ENCODE measurements at regions not wholly inside any gene's neighbourhood (a gene's known extent, or its start where the extent isn't known, plus 50 kb on each side); places are given as distances from the start of the nearest gene placed in this dataset.
"Not testable (repeated sequence)": the region's sequence is repeated elsewhere in the genome, so short reads cannot be mapped to it uniquely, and the experiment has no call there.

GRCh38 chr4:83196921-83197320 lies 82.4 kb upstream of the PLAC8 start:
- Histone ChIP-seq H3K36me3 (ENCODE audit: control insufficient read depth, insufficient read depth, low read length) (no peaks in the 10 kb centered on the region), H3K9ac (ENCODE audit: insufficient read depth, low read length) (no peak overlapping the region), H3K4me1 (ENCODE audit: control insufficient read depth, extremely low read depth, insufficient read depth, low read length) (no peaks in the 10 kb centered on the region), H4K20me1 (ENCODE audit: control insufficient read depth, extremely low read depth, insufficient read depth, low read length) (no peaks in the 10 kb centered on the region), H3K9me3 (ENCODE audit: control insufficient read depth, insufficient read depth, low read depth, low read length) (no peaks in the 10 kb centered on the region), H3K79me2 (ENCODE audit: control insufficient read depth, insufficient read depth, low read length) (no peaks in the 10 kb centered on the region), H2AFZ (ENCODE audit: low read length) (no peak overlapping the region), H3K27ac (ENCODE audit: insufficient read depth, low read length) (no peak overlapping the region), H3K4me3 (replicated peaks in 1 of 4; ENCODE audit: control extremely low read depth in 1 of 4, insufficient read depth in 1 of 4, low read depth in 3 of 4, low read length in 4 of 4) (no peak overlapping the region), H3K27me3 (ENCODE audit: control insufficient read depth, insufficient read depth, low read length) (no peaks in the 10 kb centered on the region), H3K4me2 (ENCODE audit: extremely low read depth, insufficient read depth, low read length) (no peak overlapping the region)
- TF ChIP-seq CTCF (conservative IDR thresholded peaks at IDR 0.05 in 1 of 2, IDR thresholded peaks at IDR 0.05 in 1 of 2; ENCODE audit: low read depth in 1 of 2, low read length in 2 of 2) (no peak), EZH2 (IDR thresholded peaks at IDR 0.05; ENCODE audit: low read length, missing control alignments) (no peak)
- DNase-seq (ENCODE audit: low read depth in 2 of 2): no peak

- no peaks in the 10 kb centered on the region for H3K79me2 ChIP-seq (ENCODE audit: control insufficient read depth, insufficient read depth, low read length)
- H3K27ac ChIP-seq (ENCODE audit: insufficient read depth, low read length): no peak overlapping the region
- no peaks in the 10 kb centered on the region for H3K4me1 ChIP-seq (ENCODE audit: control insufficient read depth, extremely low read depth, insufficient read depth, low read length)
- no peak overlapping the region for H2AFZ ChIP-seq (ENCODE audit: low read length)
- H3K4me3 ChIP-seq (replicated peaks in 1 of 4; ENCODE audit: control extremely low read depth in 1 of 4, insufficient read depth in 1 of 4, low read depth in 3 of 4, low read length in 4 of 4): no peak overlapping the region
- DNase-seq (ENCODE audit: low read depth in 2 of 2): no peak
- H3K27me3 ChIP-seq (ENCODE audit: control insufficient read depth, insufficient read depth, low read length): no peaks in the 10 kb centered on the region
- no peak overlapping the region for H3K4me2 ChIP-seq (ENCODE audit: extremely low read depth, insufficient read depth, low read length)
- no peaks in the 10 kb centered on the region for H3K9me3 ChIP-seq (ENCODE audit: control insufficient read depth, insufficient read depth, low read depth, low read length)
- no peaks in the 10 kb centered on the region for H3K36me3 ChIP-seq (ENCODE audit: control insufficient read depth, insufficient read depth, low read length)
- H4K20me1 ChIP-seq (ENCODE audit: control insufficient read depth, extremely low read depth, insufficient read depth, low read length): no peaks in the 10 kb centered on the region
- H3K9ac ChIP-seq (ENCODE audit: insufficient read depth, low read length): no peak overlapping the region
- no peak for TF ChIP-seq EZH2 (IDR thresholded peaks at IDR 0.05; ENCODE audit: low read length, missing control alignments)
- TF ChIP-seq CTCF (conservative IDR thresholded peaks at IDR 0.05 in 1 of 2, IDR thresholded peaks at IDR 0.05 in 1 of 2; ENCODE audit: low read depth in 1 of 2, low read length in 2 of 2): no peak
Observed at GRCh38 chr4:83195269-83195668, 80.7 kb upstream of the PLAC8 start.

GRCh38 chr4:83194588-83194987 lies 80.1 kb upstream of the PLAC8 start:
- H3K4me2 ChIP-seq (ENCODE audit: extremely low read depth, insufficient read depth, low read length); H4K20me1 ChIP-seq (ENCODE audit: control insufficient read depth, extremely low read depth, insufficient read depth, low read length); H3K79me2 ChIP-seq (ENCODE audit: control insufficient read depth, insufficient read depth, low read length); H3K9me3 ChIP-seq (ENCODE audit: control insufficient read depth, insufficient read depth, low read depth, low read length); H3K27ac ChIP-seq (ENCODE audit: insufficient read depth, low read length); H3K27me3 ChIP-seq (ENCODE audit: control insufficient read depth, insufficient read depth, low read length); H3K36me3 ChIP-seq (ENCODE audit: control insufficient read depth, insufficient read depth, low read length); H2AFZ ChIP-seq (ENCODE audit: low read length); H3K4me3 ChIP-seq (replicated peaks in 1 of 4; ENCODE audit: control extremely low read depth in 1 of 4, insufficient read depth in 1 of 4, low read depth in 3 of 4, low read length in 4 of 4); H3K4me1 ChIP-seq (ENCODE audit: control insufficient read depth, extremely low read depth, insufficient read depth, low read length); DNase-seq (ENCODE audit: low read depth in 2 of 2); H3K9ac ChIP-seq (ENCODE audit: insufficient read depth, low read length): not testable (repeated sequence)

- H3K27ac ChIP-seq (ENCODE audit: insufficient read depth, low read length): no peak overlapping the region
- no peaks in the 10 kb centered on the region for H3K27me3 ChIP-seq (ENCODE audit: control insufficient read depth, insufficient read depth, low read length)
- no peak for DNase-seq (ENCODE audit: low read depth in 2 of 2)
- no peak overlapping the region for H2AFZ ChIP-seq (ENCODE audit: low read length)
- TF ChIP-seq EZH2 (IDR thresholded peaks at IDR 0.05; ENCODE audit: low read length, missing control alignments) (no peak), CTCF (conservative IDR thresholded peaks at IDR 0.05 in 1 of 2, IDR thresholded peaks at IDR 0.05 in 1 of 2; ENCODE audit: low read depth in 1 of 2, low read length in 2 of 2) (no peak)
- H3K36me3 ChIP-seq (ENCODE audit: control insufficient read depth, insufficient read depth, low read length): no peaks in the 10 kb centered on the region
- H3K4me2 ChIP-seq (ENCODE audit: extremely low read depth, insufficient read depth, low read length): no peak overlapping the region
- no peaks in the 10 kb centered on the region for H3K79me2 ChIP-seq (ENCODE audit: control insufficient read depth, insufficient read depth, low read length)
- H3K4me3 ChIP-seq (replicated peaks in 1 of 4; ENCODE audit: control extremely low read depth in 1 of 4, insufficient read depth in 1 of 4, low read depth in 3 of 4, low read length in 4 of 4): no peak overlapping the region
- no peaks in the 10 kb centered on the region for H3K4me1 ChIP-seq (ENCODE audit: control insufficient read depth, extremely low read depth, insufficient read depth, low read length)
- no peak overlapping the region for H3K9ac ChIP-seq (ENCODE audit: insufficient read depth, low read length)
- no peaks in the 10 kb centered on the region for H4K20me1 ChIP-seq (ENCODE audit: control insufficient read depth, extremely low read depth, insufficient read depth, low read length)
- no peaks in the 10 kb centered on the region for H3K9me3 ChIP-seq (ENCODE audit: control insufficient read depth, insufficient read depth, low read depth, low read length)
Observed at GRCh38 chr4:83192634-83193033, 78.1 kb upstream of the PLAC8 start.

Data from fibroblast of lung (primary cell).